ENCODE measurements at regions not wholly inside any gene's neighbourhood (a gene's known extent, or its start where the extent isn't known, plus 50 kb on each side); places are given as distances from the start of the nearest gene placed in this dataset.
"Not testable (repeated sequence)": the region's sequence is repeated elsewhere in the genome, so short reads cannot be mapped to it uniquely, and the experiment has no call there.

DNA sequence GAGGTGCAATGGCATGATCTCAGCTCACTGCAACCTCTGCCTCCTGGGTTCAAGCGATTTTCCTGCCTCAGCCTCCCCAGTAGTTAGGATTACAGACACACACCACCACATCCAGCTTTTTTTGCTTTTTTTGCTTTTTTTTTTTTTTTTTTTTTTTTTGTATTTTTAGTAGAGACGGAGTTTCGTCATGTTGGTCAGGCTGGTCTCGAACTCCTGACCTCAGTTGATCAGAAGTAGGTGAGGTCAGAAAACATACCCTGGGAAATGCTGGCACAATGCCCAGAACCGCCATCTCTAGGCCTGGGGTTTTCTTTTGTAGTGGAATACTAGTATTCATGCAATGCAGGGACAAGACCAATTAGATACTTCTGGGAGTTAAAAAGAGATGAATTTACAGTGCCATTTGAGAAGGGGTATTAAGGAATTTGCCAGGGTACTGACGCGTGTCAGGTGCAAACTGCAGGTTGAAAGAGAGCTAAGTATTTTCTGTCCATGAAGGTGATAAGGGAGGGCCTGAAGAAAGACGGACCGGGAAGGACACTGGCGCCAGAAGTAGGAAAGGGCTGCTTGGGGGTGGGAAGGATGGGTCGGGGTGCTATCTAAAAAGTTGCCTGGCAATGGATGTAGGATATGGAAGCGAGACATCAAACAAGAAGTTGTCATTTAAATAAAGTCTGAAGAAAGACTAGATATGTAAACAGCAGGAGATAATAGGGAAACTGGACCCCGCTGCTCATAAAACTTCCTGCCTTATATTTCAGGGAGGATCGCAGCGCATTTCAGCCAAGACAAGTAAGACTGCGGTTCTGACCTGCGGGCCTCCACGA is 95.8 kb downstream of the PPIAL4G start:
- TF ChIP-seq NFIC (IDR thresholded peaks at IDR 0.05) = peak; percentile 89
- TF ChIP-seq NFIX (CRISPR knock-in tag; IDR thresholded peaks at IDR 0.05; ENCODE audit: low read depth) = peak; percentile 39; the same call in 1 of the 2 replicates
- Histone ChIP-seq H3K9ac (ENCODE audit: insufficient read depth in 1 of 2, low read depth in 2 of 2, low read length in 2 of 2) (peak overlapping the region; percentile 28 to 87; a peak in 3 of 4 replicates), H2AFZ (ENCODE audit: low read depth, low read length) (peak overlapping the region; percentile 93), H3K27ac (ENCODE audit: extremely low read depth, low read depth, low read length) (peak overlapping the region; percentile 97; the same call in 1 of the 3 replicates), H3K4me3 (peak overlapping the region; percentile 42), H3K4me2 (ENCODE audit: insufficient read depth, low read length) (peak overlapping the region; percentile 73), H3K4me1 (replicated peaks in 1 of 2; ENCODE audit: control insufficient read depth in 2 of 2, insufficient read depth in 2 of 2, low read length in 2 of 2) (peaks cover 14 to 19% of the 10 kb centered on the region in 2 experiments; a peak in 4 of 5 replicates)
- intact Hi-C loops (cut with micrococcal nuclease); H4K20me1 ChIP-seq (replicated peaks; ENCODE audit: control insufficient read depth, insufficient read depth, low read length); FAIRE-seq; BruUV-seq (replicated peaks); H3K27me3 ChIP-seq (ENCODE audit: control insufficient read depth in 2 of 2, insufficient read depth in 2 of 2, low read length in 2 of 2); H3K79me2 ChIP-seq (ENCODE audit: control insufficient read depth, insufficient read depth, low read length); H3K36me3 ChIP-seq (ENCODE audit: control insufficient read depth, insufficient read depth, low read length); in situ Hi-C loops (cut with MboI); H3K9me1 ChIP-seq (ENCODE audit: control insufficient read depth, insufficient read depth, low read length); H3K9me3 ChIP-seq (replicated peaks; ENCODE audit: control insufficient read depth, insufficient read depth, low read depth, low read length); ATAC-seq: not testable (repeated sequence)
- ChIA-PET POLR2A (interaction anchor here (2.0 to 2.6 kb wide), 2 partner anchors 11 to 53 kb away, joined by 12 to 20 read pairs; no protein-coding TSS in a partner anchor), CTCF (ENCODE audit: low intra/inter-chr PET ratio) (interaction anchor here (0.8 kb wide), 1 partner anchor 16 kb away, joined by 3 read pairs; no protein-coding TSS in a partner anchor)
- peak in 2 of 4 experiments; percentile 11 to 42 for DNase-seq (ENCODE audit: extremely low read depth in 1 of 4, low spot score in 3 of 4)
- 35% methylated on average over 16 of the region's 18 CpGs for WGBS (ENCODE audit: insufficient coverage, low coverage, missing lambda C conversion rate)

DNA sequence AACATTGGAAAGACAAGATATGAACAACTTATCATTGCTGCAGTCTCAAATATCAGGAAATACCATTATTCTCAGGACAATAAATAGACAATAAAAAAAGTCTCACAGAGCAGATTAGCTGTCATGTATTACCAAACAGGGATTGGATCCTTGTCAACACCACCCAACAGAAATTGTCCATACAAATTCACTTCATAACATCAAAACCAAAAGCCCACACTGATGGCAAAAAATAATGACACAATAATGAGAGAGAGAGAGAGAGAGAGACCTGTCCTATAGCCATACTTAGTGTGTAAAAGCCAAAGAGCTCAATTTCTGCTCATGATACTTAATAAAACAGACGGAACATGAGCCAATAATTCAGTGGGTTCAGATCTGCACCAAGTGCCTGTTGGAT is 96.5 kb downstream of the PPIAL4G start:
- DNase-seq (ENCODE audit: extremely low read depth in 1 of 4, low spot score in 3 of 4) (no peak), FAIRE-seq (no peak), ATAC-seq (no peak)
- H3K4me2 ChIP-seq (ENCODE audit: insufficient read depth, low read length) = no peak overlapping the region
- ChIA-PET POLR2A (interaction anchor here (2.6 kb wide), 1 partner anchor 10 kb away, joined by 20 read pairs; no protein-coding TSS in a partner anchor), CTCF (ENCODE audit: low intra/inter-chr PET ratio) (no interaction called here)
- no TSS peak for BruUV-seq (replicated peaks)
- no peak overlapping the region for H3K4me3 ChIP-seq
- H3K9me1 ChIP-seq (ENCODE audit: control insufficient read depth, insufficient read depth, low read length) = no peaks in the 10 kb centered on the region
- H2AFZ ChIP-seq (ENCODE audit: low read depth, low read length) = no peak overlapping the region
- WGBS (ENCODE audit: insufficient coverage, low coverage, missing lambda C conversion rate) = 64% methylated on average over 1 of the region's 1 CpG
- H3K27me3 ChIP-seq (ENCODE audit: control insufficient read depth in 2 of 2, insufficient read depth in 2 of 2, low read length in 2 of 2) = peaks cover 0 to 4% of the 10 kb centered on the region in 2 experiments; a peak in 1 of 5 replicates
- in situ Hi-C loops (cut with MboI) = no loop called here
- intact Hi-C loops (cut with micrococcal nuclease) = no loop called here
- no peaks in the 10 kb centered on the region for H3K9me3 ChIP-seq (replicated peaks; ENCODE audit: control insufficient read depth, insufficient read depth, low read depth, low read length)
- H3K36me3 ChIP-seq (ENCODE audit: control insufficient read depth, insufficient read depth, low read length) = no peaks in the 10 kb centered on the region
- no peak overlapping the region for H3K9ac ChIP-seq (ENCODE audit: insufficient read depth in 1 of 2, low read depth in 2 of 2, low read length in 2 of 2)
- H3K27ac ChIP-seq (ENCODE audit: extremely low read depth, low read depth, low read length) = no peak overlapping the region
- no peaks in the 10 kb centered on the region for H3K79me2 ChIP-seq (ENCODE audit: control insufficient read depth, insufficient read depth, low read length)
- no peaks in the 10 kb centered on the region for H4K20me1 ChIP-seq (replicated peaks; ENCODE audit: control insufficient read depth, insufficient read depth, low read length)
- peaks cover 14 to 19% of the 10 kb centered on the region in 2 experiments; a peak in 4 of 5 replicates for H3K4me1 ChIP-seq (replicated peaks in 1 of 2; ENCODE audit: control insufficient read depth in 2 of 2, insufficient read depth in 2 of 2, low read length in 2 of 2)
- TF ChIP-seq ARID1B (IDR thresholded peaks at IDR 0.05) (no peak), HDGF (IDR thresholded peaks at IDR 0.05) (no peak), ZNF282 (CRISPR knock-in tag; IDR thresholded peaks at IDR 0.05) (no peak), NCOA4 (IDR thresholded peaks at IDR 0.05; ENCODE audit: partially characterized antibody) (no peak), CXXC5 (CRISPR knock-in tag; IDR thresholded peaks at IDR 0.05) (no peak), FOXP1 (CRISPR knock-in tag; IDR thresholded peaks at IDR 0.05) (no peak), NEUROD1 (IDR thresholded peaks at IDR 0.05; ENCODE audit: borderline replicate concordance, low read depth, low read length, partially characterized antibody) (no peak), ARID2 (IDR thresholded peaks at IDR 0.05) (no peak), BACH1 (tag; IDR thresholded peaks at IDR 0.05) (no peak), MTA3 (IDR thresholded peaks at IDR 0.05; ENCODE audit: borderline replicate concordance) (no peak), NCOA2 (IDR thresholded peaks at IDR 0.05; ENCODE audit: partially characterized antibody in 2 of 2) (no peak)
- TF ChIP-seq, protein P1, sequence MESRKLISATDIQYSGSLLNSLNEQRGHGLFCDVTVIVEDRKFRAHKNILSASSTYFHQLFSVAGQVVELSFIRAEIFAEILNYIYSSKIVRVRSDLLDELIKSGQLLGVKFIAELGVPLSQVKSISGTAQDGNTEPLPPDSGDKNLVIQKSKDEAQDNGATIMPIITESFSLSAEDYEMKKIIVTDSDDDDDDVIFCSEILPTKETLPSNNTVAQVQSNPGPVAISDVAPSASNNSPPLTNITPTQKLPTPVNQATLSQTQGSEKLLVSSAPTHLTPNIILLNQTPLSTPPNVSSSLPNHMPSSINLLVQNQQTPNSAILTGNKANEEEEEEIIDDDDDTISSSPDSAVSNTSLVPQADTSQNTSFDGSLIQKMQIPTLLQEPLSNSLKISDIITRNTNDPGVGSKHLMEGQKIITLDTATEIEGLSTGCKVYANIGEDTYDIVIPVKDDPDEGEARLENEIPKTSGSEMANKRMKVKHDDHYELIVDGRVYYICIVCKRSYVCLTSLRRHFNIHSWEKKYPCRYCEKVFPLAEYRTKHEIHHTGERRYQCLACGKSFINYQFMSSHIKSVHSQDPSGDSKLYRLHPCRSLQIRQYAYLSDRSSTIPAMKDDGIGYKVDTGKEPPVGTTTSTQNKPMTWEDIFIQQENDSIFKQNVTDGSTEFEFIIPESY (CRISPR knock-in tag; IDR thresholded peaks at IDR 0.05) = no peak

Data from K562 (cell line).